H1 (cell line): ENCODE measurements at regions not wholly inside any gene's neighbourhood (a gene's known extent, or its start where the extent isn't known, plus 50 kb on each side); places are given as distances from the start of the nearest gene placed in this dataset.

Experiments used
- CTCF ChIA-PET: fragments of 300-600 bp; sonication (Branson Sonifier 250); formaldehyde crosslinking; loops from one replicate; lab custom pipeline; 2021; ENCODE audit not compliant: partially characterized antibody; lab: Charles Lee
- POLR2A ChIA-PET: fragments of 300-600 bp; sonication (Branson Sonifier 250); formaldehyde crosslinking; loops from one replicate; lab custom pipeline; 2021; ENCODE audit warnings: inconsistent platforms; ENCODE audit not compliant: partially characterized antibody; lab: Charles Lee
- DNase-seq, 2 experiments: peaks; one replicate each; pipeline versions ENCODE4 v3.0.0 to v3.0.0-alpha.2; 2010 to 2022; ENCODE audit warnings: low spot score in 2 of 2, low read depth in 1 of 2, mixed read lengths in 1 of 2
- FAIRE-seq: peaks from 2 replicates; lab custom pipeline; 2011; peaks lifted over from hg19 to GRCh38; lab: Jason Lieb, UNC
- H2AFZ ChIP-seq: 2 replicates; pipeline ENCODE4 v1.8.1; 2012; ENCODE audit warnings: low read length, inconsistent platforms
- H2AK5ac ChIP-seq: 2 replicates; pipeline ENCODE4 v1.6.1; 2013; ENCODE audit warnings: low read depth, low read length
- H2BK120ac ChIP-seq: replicated peaks from 2 replicates; pipeline ENCODE3; 2013; ENCODE audit warnings: low read depth, low read length, inconsistent platforms
- H2BK12ac ChIP-seq: 2 replicates; pipeline ENCODE4 v1.6.1; 2013; ENCODE audit warnings: low read depth, low read length
- H2BK15ac ChIP-seq: 2 replicates; pipeline ENCODE4 v1.6.1; 2013; ENCODE audit warnings: low read length
- H2BK20ac ChIP-seq: 2 replicates; pipeline ENCODE4 v1.6.1; 2013; ENCODE audit warnings: low read length
- H2BK5ac ChIP-seq: 2 replicates; pipeline ENCODE4 v1.6.1; 2013; ENCODE audit warnings: low read depth, low read length
- H3K14ac ChIP-seq: 2 replicates; pipeline ENCODE4 v1.6.1; 2013; ENCODE audit warnings: inconsistent platforms; ENCODE audit not compliant: insufficient read length
- H3K18ac ChIP-seq: 2 replicates; pipeline ENCODE4 v1.6.1; 2013; ENCODE audit warnings: low read length; ENCODE audit errors: extremely low read depth
- H3K23ac ChIP-seq: 2 replicates; pipeline ENCODE4 v1.6.1; 2013; ENCODE audit warnings: inconsistent platforms; ENCODE audit not compliant: insufficient read length
- H3K23me2 ChIP-seq: 2 replicates; pipeline ENCODE4 v1.6.1; 2013; ENCODE audit warnings: low read depth, low read length
- H3K27ac ChIP-seq: 2 replicates; pipeline ENCODE4 v1.6.1; 2011; ENCODE audit warnings: low read depth, low read length, inconsistent platforms
- H3K27me3 ChIP-seq, 4 experiments: replicated peaks in 1 of 4; 1 replicate in 1 of 4; 2 replicates in 3 of 4; pipeline versions ENCODE4 v1.6.1 to v1.8.1; 2011 to 2013; ENCODE audit warnings: low read length in 3 of 4, mild to moderate bottlenecking in 3 of 4, inconsistent platforms in 2 of 4, mixed read lengths in 2 of 4, moderate library complexity in 1 of 4; ENCODE audit not compliant: control insufficient read depth in 3 of 4, insufficient read depth in 3 of 4; ENCODE audit errors: extremely low read depth in 1 of 4
- H3K36me3 ChIP-seq, 4 experiments: 2 replicates each; pipeline versions ENCODE4 v1.6.1 to v1.8.1; 2011 to 2013; ENCODE audit warnings: mild to moderate bottlenecking in 4 of 4, low read length in 3 of 4, moderate library complexity in 2 of 4, control low read depth in 1 of 4, inconsistent platforms in 1 of 4; ENCODE audit not compliant: insufficient read depth in 4 of 4, control insufficient read depth in 2 of 4
- H3K4ac ChIP-seq: replicated peaks from 2 replicates; pipeline ENCODE3; 2013; ENCODE audit warnings: low read length, low read depth, mixed read lengths, inconsistent platforms; ENCODE audit not compliant: insufficient read length
- H3K4me1 ChIP-seq, 4 experiments: replicated peaks in 1 of 4; 1 replicate in 1 of 4; 2 replicates in 3 of 4; pipeline versions ENCODE4 v1.6.1 to v1.8.1; 2011 to 2013; ENCODE audit warnings: low read length in 3 of 4, inconsistent platforms in 2 of 4, mixed read lengths in 1 of 4; ENCODE audit not compliant: insufficient read depth in 4 of 4, control insufficient read depth in 3 of 4
- H3K4me2 ChIP-seq, 2 experiments: 2 replicates each; pipeline versions ENCODE4 v1.6.1 to v1.8.1; 2011 to 2013; ENCODE audit warnings: low read depth in 2 of 2, low read length in 2 of 2, control low read depth in 1 of 2, inconsistent platforms in 1 of 2, mild to moderate bottlenecking in 1 of 2; ENCODE audit not compliant: insufficient read depth in 1 of 2
- H3K4me3 ChIP-seq, 4 experiments: fragments of 200-600, 300-600 bp in 1 of 4; sonication (generic), shearing (Covaris generic), sonication (Bioruptor Twin) in 1 of 4; 2 replicates each; pipeline versions ENCODE4 v1.5.1 to v1.8.1; 2011 to 2016; ENCODE audit warnings: low read length in 4 of 4, low read depth in 3 of 4, control low read depth in 2 of 4, inconsistent platforms in 2 of 4, mild to moderate bottlenecking in 2 of 4, mixed read lengths in 1 of 4, moderate library complexity in 1 of 4; ENCODE audit not compliant: insufficient read depth in 2 of 4; ENCODE audit errors: extremely low read depth in 1 of 4
- H3K56ac ChIP-seq: replicated peaks from 2 replicates; pipeline ENCODE3; 2013; ENCODE audit warnings: low read depth, mild to moderate bottlenecking, mixed read lengths, low read length, inconsistent platforms; ENCODE audit not compliant: insufficient read length
- H3K79me1 ChIP-seq: 2 replicates; pipeline ENCODE4 v1.6.1; 2013; ENCODE audit warnings: low read depth, low read length, control low read depth
- H3K79me2 ChIP-seq, 2 experiments: 2 replicates each; pipeline versions ENCODE4 v1.6.1 to v1.8.1; 2012 to 2013; ENCODE audit warnings: low read length in 2 of 2, mild to moderate bottlenecking in 2 of 2, inconsistent platforms in 1 of 2; ENCODE audit not compliant: insufficient read depth in 2 of 2, control insufficient read depth in 1 of 2
- H3K9ac ChIP-seq, 4 experiments: replicated peaks in 1 of 4; 1 replicate in 1 of 4; 2 replicates in 3 of 4; pipeline versions ENCODE4 v1.6.1 to v1.8.1; 2011 to 2013; ENCODE audit warnings: low read depth in 3 of 4, low read length in 3 of 4, control low read depth in 2 of 4, mild to moderate bottlenecking in 2 of 4, moderate library complexity in 2 of 4, inconsistent platforms in 1 of 4; ENCODE audit errors: extremely low read depth in 1 of 4
- H3K9me3 ChIP-seq, 2 experiments: 2 replicates each; pipeline versions ENCODE4 v1.6.1 to v1.8.1; 2012 to 2013; ENCODE audit warnings: mild to moderate bottlenecking in 2 of 2, moderate library complexity in 2 of 2, control low read depth in 1 of 2, inconsistent platforms in 1 of 2, low read depth in 1 of 2, low read length in 1 of 2, mixed read lengths in 1 of 2; ENCODE audit not compliant: insufficient read depth in 2 of 2
- H4K20me1 ChIP-seq, 2 experiments: replicated peaks in 1 of 2; 2 replicates each; pipeline versions ENCODE3 to v1.8.1; 2011 to 2013; ENCODE audit warnings: inconsistent platforms in 2 of 2, low read length in 2 of 2, mild to moderate bottlenecking in 1 of 2; ENCODE audit not compliant: insufficient read depth in 2 of 2, control insufficient read depth in 1 of 2
- H4K5ac ChIP-seq: 2 replicates; pipeline ENCODE4 v1.6.1; 2013; ENCODE audit warnings: low read length, low read depth, mixed read lengths, inconsistent platforms; ENCODE audit not compliant: insufficient read length
- H4K8ac ChIP-seq: 2 replicates; pipeline ENCODE4 v1.8.0; 2013; ENCODE audit warnings: mild to moderate bottlenecking, moderate library complexity, low read length, inconsistent platforms; ENCODE audit not compliant: insufficient read depth; ENCODE audit errors: extremely low read depth
- H4K91ac ChIP-seq: replicated peaks from 2 replicates; pipeline ENCODE3; 2013; ENCODE audit warnings: low read length, mixed read lengths, inconsistent platforms; ENCODE audit not compliant: insufficient read length
- BACH1 ChIP-seq: IDR thresholded peaks from 2 replicates; pipeline ENCODE4 v1.6.1; 2012; ENCODE audit warnings: low read length, improper control_type of control experiment
- BCL11A ChIP-seq, 2 experiments: IDR thresholded peaks; one replicate each; pipeline ENCODE4 v1.6.1; 2011; ENCODE audit warnings: low read depth in 2 of 2, low read length in 2 of 2, mild to moderate bottlenecking in 2 of 2
- CEBPB ChIP-seq: IDR thresholded peaks from 2 replicates; pipeline ENCODE4 v1.6.1; 2012; ENCODE audit warnings: low read depth, low read length
- KDM1A ChIP-seq: fragments of 200-600, 300-600 bp; sonication (generic); IDR thresholded peaks from 2 replicates; pipeline ENCODE4 v1.7.1; 2016; ENCODE audit warnings: mild to moderate bottlenecking, low read length, borderline replicate concordance
- MAFK ChIP-seq: IDR thresholded peaks from 2 replicates; pipeline ENCODE4 v1.6.1; 2012; ENCODE audit warnings: low read depth, mild to moderate bottlenecking, improper control_type of control experiment, low read length
- PHF8 ChIP-seq: fragments of 200-600 bp; sonication (generic); conservative IDR thresholded peaks from 2 replicates; pipeline ENCODE4 v1.7.1; 2012; ENCODE audit warnings: low read depth, mild to moderate bottlenecking, inconsistent platforms, low read length, moderate library complexity
- POLR2A ChIP-seq, 2 experiments: IDR thresholded peaks; 1 replicate in 1 of 2; 2 replicates in 1 of 2; pipeline ENCODE4 v1.6.1; 2011; ENCODE audit warnings: low read depth in 2 of 2, low read length in 2 of 2, mild to moderate bottlenecking in 2 of 2; ENCODE audit errors: control extremely low read depth in 1 of 2
- POU5F1 ChIP-seq: IDR thresholded peaks from 2 replicates; pipeline ENCODE4 v1.6.1; 2011; ENCODE audit warnings: low read depth, mild to moderate bottlenecking, low read length, moderate library complexity
- RNF2 ChIP-seq: fragments of 200-900, 300-1000 bp; sonication (generic); IDR thresholded peaks from 2 replicates; pipeline ENCODE4 v1.7.1; 2016; ENCODE audit warnings: borderline replicate concordance, low read depth, mild to moderate bottlenecking, antibody characterized with exemption, low read length; ENCODE audit not compliant: poor library complexity, severe bottlenecking; ENCODE audit errors: missing control alignments
- TBP ChIP-seq: IDR thresholded peaks from 2 replicates; pipeline ENCODE4 v1.6.1; 2011; ENCODE audit warnings: low read depth, low read length, improper control_type of control experiment
- WGBS, 2 experiments: shearing (Covaris generic) in 1 of 2; methylation state at CpG; one replicate each; pipeline versions ENCODE4 v1.1.6 to v1.1.7; 2013 to 2015; ENCODE audit warnings: low lambda C conversion rate in 2 of 2, mixed read lengths in 2 of 2, inconsistent platforms in 1 of 2, low coverage in 1 of 2, missing lambda C conversion rate in 1 of 2; ENCODE audit not compliant: insufficient replicate concordance in 2 of 2, insufficient coverage in 1 of 2, insufficient read length in 1 of 2; ENCODE audit errors: extremely low coverage in 1 of 2, missing lambda C conversion rate in 1 of 2; 5-methylcytosine and 5-hydroxymethylcytosine counted together

DNA sequence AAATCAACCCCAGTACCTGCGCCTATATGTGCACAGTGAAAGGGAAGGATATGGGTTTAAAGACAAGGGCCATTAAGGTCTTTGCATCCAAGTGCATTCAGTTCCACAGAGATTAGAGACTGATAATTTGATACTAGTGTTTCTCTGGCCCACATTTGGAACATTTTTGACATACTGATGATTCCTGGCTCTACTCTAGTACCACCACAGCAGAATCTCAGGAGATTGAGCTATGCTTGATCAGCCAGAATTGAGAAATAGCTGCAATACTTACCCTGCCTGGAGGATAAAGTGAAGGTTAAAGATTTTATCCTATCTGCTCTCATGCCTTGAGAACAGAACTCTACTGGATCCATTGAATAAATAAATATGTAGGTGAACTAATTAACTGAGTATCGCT, 1267.8 kb downstream of the SUCLG1 start:
- no peak overlapping the region for H4K8ac ChIP-seq
- no peak overlapping the region for H3K23ac ChIP-seq
- 76% methylated on average over 2 of the region's 2 CpGs; no CpG with 5 or more reads in 1 of the 2 experiments for WGBS, 2 experiments
- no peaks in the 10 kb centered on the region for H3K79me1 ChIP-seq
- H2BK15ac ChIP-seq, result no peak overlapping the region
- no peak overlapping the region for H3K4me3 ChIP-seq
- ChIA-PET POLR2A (no interaction called here), CTCF (interaction anchor here (0.5 kb wide), 1 partner anchor 330 kb away, joined by 3 read pairs; no protein-coding TSS in a partner anchor)
- H4K91ac ChIP-seq, result no peak overlapping the region
- H4K20me1 ChIP-seq, result no peaks in the 10 kb centered on the region
- H4K5ac ChIP-seq, result no peak overlapping the region
- no peaks in the 10 kb centered on the region for H3K9me3 ChIP-seq
- no peak overlapping the region for H3K14ac ChIP-seq
- no peak overlapping the region for H3K27ac ChIP-seq
- H2BK5ac ChIP-seq, result no peak overlapping the region
- TF ChIP-seq POLR2A (IDR thresholded peaks at IDR 0.05; ENCODE audit: control extremely low read depth in 1 of 2, low read depth in 2 of 2, low read length in 2 of 2) (no peak), POU5F1 (no peak), CEBPB (no peak), BACH1 (no peak), KDM1A (no peak), TBP (no peak), RNF2 (no peak), BCL11A (IDR thresholded peaks at IDR 0.05; ENCODE audit: low read depth in 2 of 2, low read length in 2 of 2) (no peak), MAFK (no peak), PHF8 (no peak)
- no peak overlapping the region for H3K9ac ChIP-seq
- no peak overlapping the region for H2BK12ac ChIP-seq
- no peaks in the 10 kb centered on the region for H3K79me2 ChIP-seq
- H3K18ac ChIP-seq, result no peak overlapping the region
- no peak overlapping the region for H2AK5ac ChIP-seq
- no peak overlapping the region for H2BK120ac ChIP-seq
- 0 out of 2 replicates have a peak overlapping the region, but pooled peaks have one; percentile 13 for H2AFZ ChIP-seq
- no peak overlapping the region for H3K4me2 ChIP-seq
- no peaks in the 10 kb centered on the region for H3K36me3 ChIP-seq
- H3K56ac ChIP-seq, result no peak overlapping the region
- FAIRE-seq (no peak), DNase-seq (no peak)
- no peak overlapping the region for H2BK20ac ChIP-seq
- H3K4me1 ChIP-seq, result no peaks in the 10 kb centered on the region
- H3K4ac ChIP-seq, result no peak overlapping the region
- no peaks in the 10 kb centered on the region for H3K27me3 ChIP-seq
- no peaks in the 10 kb centered on the region for H3K23me2 ChIP-seq
